Activated T-cell treated with anti-CD3 and anti-CD28 coated beads, Interleukin-2, amount 50 U/mL, for 24 hours (primary cell): ENCODE measurements at regions not wholly inside any gene's neighbourhood (a gene's known extent, or its start where the extent isn't known, plus 50 kb on each side); places are given as distances from the start of the nearest gene placed in this dataset.

Source experiments
- DNase-seq: peaks from one replicate; pipeline ENCODE4 v3.0.0-alpha.2; 2020
- H3K27ac Mint-ChIP-seq: 2 replicates; pipeline ENCODE4 v1.8.0; 2020; ENCODE audit warnings: mild to moderate bottlenecking, mixed read lengths
- H3K27me3 Mint-ChIP-seq: 2 replicates; pipeline ENCODE4 v1.8.0; 2020; ENCODE audit warnings: mixed read lengths
- H3K36me3 Mint-ChIP-seq: 2 replicates; pipeline ENCODE4 v1.8.0; 2020; ENCODE audit warnings: low read depth, mixed read lengths
- H3K4me1 Mint-ChIP-seq: 2 replicates; pipeline ENCODE4 v1.8.0; 2020; ENCODE audit warnings: low read depth, mixed read lengths
- H3K4me3 Mint-ChIP-seq: 2 replicates; pipeline ENCODE4 v1.8.0; 2020; ENCODE audit warnings: mild to moderate bottlenecking, moderate library complexity, mixed read lengths
- H3K9me3 Mint-ChIP-seq: 2 replicates; pipeline ENCODE4 v1.8.0; 2020; ENCODE audit warnings: mixed read lengths

DNA sequence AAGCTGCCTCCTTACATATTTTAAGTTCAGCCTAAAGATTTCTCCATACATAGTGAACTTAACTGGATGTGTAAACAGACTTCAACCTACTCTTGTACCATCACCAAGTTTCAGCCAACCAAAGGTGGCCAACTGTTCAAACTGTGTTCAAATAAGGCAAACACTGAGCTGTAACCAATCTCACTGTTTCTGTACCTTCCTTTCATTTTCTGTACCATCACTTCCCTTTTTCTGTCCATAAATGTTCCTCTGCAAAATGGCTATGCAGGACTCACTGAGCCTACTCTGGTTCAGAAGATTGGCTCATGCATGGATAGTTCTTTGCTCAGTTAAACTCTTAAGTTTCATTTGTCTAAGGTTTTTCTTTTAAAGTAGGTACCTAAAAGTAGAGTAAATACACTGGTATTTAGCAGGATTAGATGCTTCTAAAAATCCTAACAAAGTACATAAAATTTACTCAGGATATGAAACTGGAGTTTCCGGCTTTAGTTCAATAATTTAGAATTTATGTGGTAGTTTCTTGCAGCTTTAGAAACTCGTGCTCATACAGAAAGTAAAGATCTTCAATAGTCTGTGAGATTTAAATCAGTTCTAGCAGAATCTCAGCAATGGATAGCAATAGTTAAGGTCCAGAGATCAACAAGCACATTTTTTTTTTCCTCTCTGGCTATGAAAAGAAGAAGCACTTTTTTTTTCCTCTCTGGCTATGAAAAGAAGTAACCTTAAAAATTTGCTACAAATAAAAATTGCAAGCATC is 282.0 kb upstream of the PPFIA2 start:
- no peak for DNase-seq
- H3K27ac Mint-ChIP-seq = no peak overlapping the region
- H3K4me1 Mint-ChIP-seq = no peaks in the 10 kb centered on the region
- no peaks in the 10 kb centered on the region for H3K36me3 Mint-ChIP-seq
- H3K4me3 Mint-ChIP-seq = no peak overlapping the region
- H3K9me3 Mint-ChIP-seq = no peaks in the 10 kb centered on the region
- H3K27me3 Mint-ChIP-seq = peaks cover 12% of the 10 kb centered on the region

DNA sequence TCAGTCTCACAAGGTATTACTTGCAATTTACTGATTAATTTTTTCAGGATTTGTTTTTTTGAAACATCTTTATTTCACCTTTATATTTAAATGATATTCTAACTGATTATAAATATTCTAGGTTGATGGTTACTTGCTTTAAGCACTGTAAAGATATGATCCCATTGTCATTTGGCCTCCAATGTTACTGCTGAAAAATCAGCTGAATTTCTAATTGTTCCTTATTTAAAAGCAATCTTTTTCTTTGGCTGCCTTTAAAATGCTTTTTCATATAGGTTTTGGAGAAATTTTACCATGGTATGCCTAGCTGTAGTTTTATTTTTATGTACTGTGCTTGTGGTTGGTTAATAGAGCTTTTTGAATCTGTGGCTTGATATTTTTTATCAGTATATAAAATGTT is 275.6 kb upstream of the PPFIA2 start:
- Mint-ChIP-seq H3K4me3 (no peak overlapping the region), H3K27ac (no peak overlapping the region), H3K9me3 (peaks cover 11% of the 10 kb centered on the region), H3K36me3 (no peaks in the 10 kb centered on the region), H3K27me3 (no peaks in the 10 kb centered on the region), H3K4me1 (no peaks in the 10 kb centered on the region)
- no peak for DNase-seq

DNA sequence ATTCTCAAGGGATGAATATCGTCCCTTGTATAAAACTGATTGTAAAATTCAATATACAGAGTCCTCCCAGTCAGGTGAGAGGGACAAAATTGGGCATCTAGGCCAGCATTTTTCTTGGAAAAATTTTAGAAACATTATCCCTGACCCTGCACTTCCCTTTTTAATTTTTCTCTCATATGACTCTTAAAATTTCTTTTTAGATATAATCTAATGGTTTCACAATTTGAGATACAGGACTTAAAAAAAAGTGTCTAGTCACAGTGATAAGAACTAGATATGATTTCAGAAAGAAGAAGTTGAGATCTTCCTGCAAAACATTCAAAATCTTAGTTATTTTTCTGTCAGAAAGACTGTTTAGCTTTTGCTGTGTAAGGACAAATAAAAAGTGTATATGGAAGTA is 270.8 kb upstream of the PPFIA2 start:
- H3K9me3 Mint-ChIP-seq = peaks cover 9% of the 10 kb centered on the region
- no peaks in the 10 kb centered on the region for H3K27me3 Mint-ChIP-seq
- no peaks in the 10 kb centered on the region for H3K36me3 Mint-ChIP-seq
- H3K4me3 Mint-ChIP-seq = no peak overlapping the region
- peaks cover 2% of the 10 kb centered on the region for H3K4me1 Mint-ChIP-seq
- H3K27ac Mint-ChIP-seq = no peak overlapping the region
- DNase-seq = no peak

DNA sequence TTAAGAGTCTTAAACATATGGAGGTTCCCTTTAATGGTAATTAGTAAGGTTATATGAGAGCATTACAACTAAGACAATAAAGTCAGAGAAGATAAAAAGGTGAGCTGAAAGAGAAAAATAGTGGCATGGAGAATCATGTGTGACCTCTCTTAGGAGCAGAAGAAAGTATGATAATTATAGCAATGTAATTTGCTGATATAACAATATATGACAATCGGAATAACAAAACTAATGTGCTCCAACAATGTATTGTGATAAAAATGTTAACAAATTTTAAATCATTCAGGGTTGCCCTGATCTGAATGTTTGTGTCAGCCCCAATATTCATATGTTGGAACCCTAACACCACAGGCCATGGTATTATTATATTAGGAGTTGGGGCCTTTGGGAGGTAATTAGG is 269.6 kb upstream of the PPFIA2 start:
- Mint-ChIP-seq H3K27ac (no peak overlapping the region), H3K27me3 (peaks cover under 1% of the 10 kb centered on the region), H3K36me3 (no peaks in the 10 kb centered on the region), H3K4me1 (peaks cover 2% of the 10 kb centered on the region), H3K9me3 (peaks cover 5% of the 10 kb centered on the region), H3K4me3 (no peak overlapping the region)
- DNase-seq = no peak

DNA sequence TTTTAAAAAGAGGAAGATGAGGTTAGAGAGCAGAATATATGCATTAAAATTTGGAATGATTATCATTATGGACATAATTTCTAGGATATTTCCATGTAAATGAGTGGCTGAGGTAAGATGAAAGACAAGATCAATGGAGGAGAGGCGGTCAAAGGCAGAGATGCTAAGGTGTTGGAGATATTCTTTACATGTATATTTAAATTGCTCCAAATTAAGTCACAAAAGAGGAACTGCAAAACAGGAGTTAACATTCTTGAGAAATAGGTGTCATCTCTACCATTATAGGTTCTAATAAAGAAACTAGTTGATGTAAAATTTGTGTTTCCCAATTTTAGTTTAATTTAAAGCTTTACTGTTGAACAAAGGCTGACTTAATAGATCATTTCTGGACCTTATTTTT is 268.5 kb upstream of the PPFIA2 start:
- Mint-ChIP-seq H3K27me3 (peaks cover 3% of the 10 kb centered on the region), H3K9me3 (no peaks in the 10 kb centered on the region)

DNA sequence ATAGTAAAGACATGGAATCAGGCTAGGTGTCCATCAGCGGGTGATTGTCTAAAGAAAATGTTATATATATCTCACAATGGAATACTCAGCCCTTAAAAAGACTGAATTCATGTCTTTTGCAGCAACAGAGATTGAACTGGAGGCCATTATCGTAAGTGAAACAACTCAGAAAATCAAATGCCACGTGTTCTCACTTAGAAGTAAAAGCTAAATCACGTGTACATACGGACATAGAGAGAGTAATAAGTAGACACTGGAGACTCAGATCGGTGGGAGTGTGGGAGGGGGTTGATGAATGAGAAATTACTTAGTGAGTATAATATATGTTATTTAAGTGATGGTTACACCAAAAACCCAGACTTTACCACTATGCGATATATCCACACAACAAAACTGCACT is 266.3 kb upstream of the PPFIA2 start:
- no peak overlapping the region for H3K4me3 Mint-ChIP-seq
- peaks cover 3% of the 10 kb centered on the region for H3K27me3 Mint-ChIP-seq
- peaks cover 2% of the 10 kb centered on the region for H3K4me1 Mint-ChIP-seq
- no peaks in the 10 kb centered on the region for H3K36me3 Mint-ChIP-seq
- no peak overlapping the region for H3K27ac Mint-ChIP-seq
- no peaks in the 10 kb centered on the region for H3K9me3 Mint-ChIP-seq
- DNase-seq = no peak

More for the DNA sequence above, 268.5 kb upstream of the PPFIA2 start:
- Mint-ChIP-seq H3K36me3 (no peaks in the 10 kb centered on the region), H3K4me3 (no peak overlapping the region), H3K27ac (no peak overlapping the region), H3K4me1 (peaks cover 2% of the 10 kb centered on the region)
- no peak for DNase-seq

DNA sequence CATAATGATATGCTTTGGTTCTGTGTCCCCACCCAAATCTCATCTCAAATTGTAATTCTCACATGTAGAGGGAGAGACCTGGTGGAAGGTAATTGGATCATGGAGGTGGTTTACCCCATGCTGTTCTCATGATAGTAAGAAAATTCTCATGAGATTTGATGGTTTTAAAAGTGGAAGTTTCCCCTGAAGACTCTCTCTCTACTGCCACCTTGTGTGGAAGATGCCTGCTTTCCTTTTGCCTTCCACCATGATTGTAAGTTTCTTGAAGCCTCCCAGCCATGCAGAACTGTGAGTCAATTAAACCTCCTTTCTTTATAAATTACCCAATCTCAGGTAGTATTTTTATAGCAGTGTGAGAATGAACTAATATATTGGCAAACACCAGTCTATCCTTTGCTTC is 260.4 kb upstream of the PPFIA2 start:
- Mint-ChIP-seq H3K27me3 (peaks cover 3% of the 10 kb centered on the region), H3K9me3 (peaks cover 19% of the 10 kb centered on the region), H3K4me3 (no peak overlapping the region), H3K36me3 (no peaks in the 10 kb centered on the region), H3K4me1 (no peaks in the 10 kb centered on the region), H3K27ac (no peak overlapping the region)
- no peak for DNase-seq

DNA sequence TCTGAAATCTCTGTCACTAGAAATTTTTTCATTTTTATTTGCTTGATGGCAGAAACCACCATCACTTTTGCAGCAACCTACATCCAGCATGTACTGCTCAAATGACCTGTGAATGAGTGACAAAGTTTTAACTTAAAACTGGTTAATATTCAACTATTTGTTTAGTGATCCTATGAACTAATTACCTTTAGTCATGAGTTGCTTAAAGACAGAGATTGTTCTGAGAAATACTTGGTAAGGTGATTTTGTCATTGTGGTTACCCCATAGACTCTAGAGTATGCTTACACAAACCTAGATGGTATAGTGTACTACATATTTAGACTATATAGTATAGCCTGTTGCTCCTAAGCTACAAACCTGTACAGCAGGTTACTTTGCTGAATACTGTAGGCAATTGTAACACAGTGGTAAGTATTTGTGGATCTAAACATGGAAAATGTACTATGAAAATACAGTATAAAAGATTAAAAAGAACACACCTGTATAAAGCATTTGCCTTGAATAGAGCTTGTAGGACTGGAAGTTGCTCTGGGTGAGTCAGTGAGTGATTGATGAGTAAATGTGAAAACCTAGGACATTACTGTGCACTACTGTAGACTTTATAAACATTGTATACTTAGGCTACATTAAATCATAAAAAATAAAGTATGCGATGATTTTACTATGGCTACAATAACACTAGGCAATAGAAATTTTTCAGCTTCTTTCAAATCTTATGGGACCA is 256.6 kb upstream of the PPFIA2 start:
- H3K36me3 Mint-ChIP-seq = no peaks in the 10 kb centered on the region
- H3K9me3 Mint-ChIP-seq = peaks cover 19% of the 10 kb centered on the region
- H3K27ac Mint-ChIP-seq = no peak overlapping the region
- H3K27me3 Mint-ChIP-seq = no peaks in the 10 kb centered on the region
- H3K4me1 Mint-ChIP-seq = no peaks in the 10 kb centered on the region
- no peak for DNase-seq
- no peak overlapping the region for H3K4me3 Mint-ChIP-seq

DNA sequence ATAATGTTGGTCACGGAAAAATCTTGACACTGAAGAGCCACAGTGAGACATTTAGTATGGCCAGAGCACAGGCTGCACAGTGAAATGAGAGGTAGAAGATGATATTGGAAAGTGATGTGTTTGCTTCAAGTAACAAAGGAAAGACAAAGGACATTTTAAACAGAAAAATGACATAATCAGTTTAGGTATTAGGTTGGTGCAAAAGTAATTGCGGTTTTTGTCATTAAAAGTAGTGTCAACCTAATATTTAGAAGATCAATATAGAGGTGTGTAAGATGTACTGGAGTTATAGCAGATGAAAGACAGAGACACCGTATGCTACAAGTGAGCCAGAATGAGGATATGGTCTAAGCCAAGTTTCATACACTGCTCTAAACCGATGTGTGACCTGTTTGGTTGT is 253.0 kb upstream of the PPFIA2 start:
- no peak overlapping the region for H3K4me3 Mint-ChIP-seq
- no peaks in the 10 kb centered on the region for H3K36me3 Mint-ChIP-seq
- H3K9me3 Mint-ChIP-seq = peaks cover 2% of the 10 kb centered on the region
- no peaks in the 10 kb centered on the region for H3K27me3 Mint-ChIP-seq
- H3K4me1 Mint-ChIP-seq = no peaks in the 10 kb centered on the region
- DNase-seq = no peak
- H3K27ac Mint-ChIP-seq = no peak overlapping the region

DNA sequence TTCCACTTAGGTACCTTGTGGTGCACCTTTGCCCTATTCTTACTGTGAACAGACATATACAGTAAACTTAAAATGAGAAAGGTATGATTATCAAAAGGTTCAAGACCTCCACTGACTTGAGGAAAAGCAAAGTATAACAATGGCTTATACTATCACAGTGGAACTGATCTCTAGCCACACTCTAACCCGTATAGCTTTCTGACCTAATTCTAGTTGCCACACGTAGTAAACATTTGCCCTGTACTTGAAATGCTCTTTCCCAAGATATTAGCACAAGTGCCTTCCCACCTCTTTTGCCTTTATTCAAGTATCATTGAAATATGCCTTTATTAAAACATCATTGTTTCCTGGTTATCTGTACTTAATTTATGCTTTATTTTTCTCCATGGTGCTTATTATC is 250.4 kb upstream of the PPFIA2 start:
- no peaks in the 10 kb centered on the region for H3K27me3 Mint-ChIP-seq
- no peak overlapping the region for H3K4me3 Mint-ChIP-seq
- no peak overlapping the region for H3K27ac Mint-ChIP-seq
- DNase-seq = no peak
- no peaks in the 10 kb centered on the region for H3K36me3 Mint-ChIP-seq
- no peaks in the 10 kb centered on the region for H3K9me3 Mint-ChIP-seq
- H3K4me1 Mint-ChIP-seq = no peaks in the 10 kb centered on the region

DNA sequence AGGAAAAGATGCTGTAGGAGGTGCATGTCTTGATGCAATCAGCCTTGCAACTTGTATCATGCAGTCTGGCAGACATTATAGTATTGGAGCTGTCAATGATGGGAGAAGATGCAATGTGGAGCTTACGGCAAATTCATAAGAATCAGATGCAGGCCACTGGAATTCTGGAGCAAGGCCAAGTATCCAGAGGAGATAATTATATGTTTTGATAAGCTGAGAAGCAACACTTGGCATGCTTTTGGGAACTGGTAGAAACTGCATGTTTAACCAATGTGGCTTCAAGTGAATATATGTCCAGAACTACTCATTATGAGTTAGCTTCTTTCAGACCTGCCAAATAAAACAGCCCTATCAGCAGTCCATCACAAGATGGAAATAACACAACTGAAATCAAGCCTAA is 249.1 kb upstream of the PPFIA2 start:
- Mint-ChIP-seq H3K36me3 (no peaks in the 10 kb centered on the region), H3K27me3 (no peaks in the 10 kb centered on the region), H3K4me3 (no peak overlapping the region), H3K27ac (no peak overlapping the region), H3K9me3 (no peaks in the 10 kb centered on the region), H3K4me1 (no peaks in the 10 kb centered on the region)
- no peak for DNase-seq

DNA sequence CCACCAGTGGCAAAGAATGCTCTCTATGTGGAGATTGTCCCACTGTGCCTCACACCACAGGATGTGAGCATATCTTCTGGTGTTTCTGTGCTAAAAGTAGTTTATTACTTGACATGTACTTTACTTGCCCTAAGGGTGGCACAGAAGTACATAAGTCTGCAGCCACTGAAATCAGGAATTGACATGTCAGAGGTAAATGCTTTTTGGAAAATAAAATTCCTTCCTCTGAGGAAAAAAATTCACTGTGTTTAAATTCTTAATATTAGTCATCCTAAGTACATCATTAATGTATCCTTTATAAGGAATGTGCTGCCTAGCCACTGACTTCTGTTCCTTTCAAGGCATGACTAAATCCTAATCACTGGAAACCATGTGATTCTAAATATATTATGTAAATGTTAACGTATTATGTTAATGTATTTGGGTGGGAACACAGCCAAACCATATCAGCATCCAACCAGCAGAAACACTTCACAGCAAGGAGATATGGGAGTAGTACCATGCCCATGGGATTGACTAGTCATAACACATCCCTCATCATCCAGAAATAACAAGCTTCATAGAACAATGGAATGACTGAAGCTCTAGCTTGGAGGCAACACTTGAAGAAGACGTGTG is 239.7 kb upstream of the PPFIA2 start:
- H3K4me1 Mint-ChIP-seq = no peaks in the 10 kb centered on the region
- no peak overlapping the region for H3K4me3 Mint-ChIP-seq
- no peaks in the 10 kb centered on the region for H3K27me3 Mint-ChIP-seq
- no peak overlapping the region for H3K27ac Mint-ChIP-seq
- no peak for DNase-seq
- H3K9me3 Mint-ChIP-seq = peaks cover 6% of the 10 kb centered on the region
- no peaks in the 10 kb centered on the region for H3K36me3 Mint-ChIP-seq

DNA sequence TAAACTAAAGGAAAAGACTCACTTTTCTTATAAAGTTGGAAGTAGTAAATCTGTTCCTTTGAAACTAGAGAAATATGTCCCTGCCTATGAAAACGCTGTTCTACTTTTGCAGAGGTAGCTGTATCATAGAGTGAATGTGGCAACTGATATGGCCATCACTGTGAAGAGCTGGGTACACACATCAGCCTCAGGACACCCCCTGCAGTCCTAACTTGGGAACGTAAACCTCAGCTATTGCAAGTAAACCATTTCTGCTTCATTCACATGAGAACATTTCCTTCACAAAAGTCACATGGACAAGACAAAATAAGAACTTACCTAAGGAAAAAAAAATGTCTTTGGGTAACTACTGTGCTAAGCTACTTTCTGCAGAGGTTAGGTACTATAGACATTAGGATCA is 233.3 kb upstream of the PPFIA2 start:
- no peak for DNase-seq
- Mint-ChIP-seq H3K36me3 (no peaks in the 10 kb centered on the region), H3K27me3 (no peaks in the 10 kb centered on the region), H3K4me1 (peaks cover 2% of the 10 kb centered on the region), H3K9me3 (no peaks in the 10 kb centered on the region), H3K27ac (no peak overlapping the region), H3K4me3 (no peak overlapping the region)

DNA sequence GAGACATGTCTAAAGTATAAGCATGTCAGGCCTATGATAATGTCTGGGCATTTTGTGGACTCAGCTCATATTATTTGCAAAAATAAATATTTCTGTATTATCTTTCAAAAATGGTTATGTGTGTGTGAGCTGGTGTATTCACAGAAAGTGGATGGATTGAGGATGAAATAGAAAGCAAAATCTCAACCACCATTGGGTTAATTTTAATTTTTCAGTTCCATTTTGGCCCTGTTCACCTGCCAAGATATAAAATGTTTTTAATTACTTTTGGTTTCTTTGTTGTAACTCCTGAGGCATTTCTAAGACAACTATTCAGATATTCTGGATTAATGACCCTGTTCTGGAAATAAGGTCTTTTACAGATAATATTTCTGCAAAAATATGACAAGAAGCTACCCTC is 232.7 kb upstream of the PPFIA2 start:
- DNase-seq = no peak
- no peaks in the 10 kb centered on the region for H3K9me3 Mint-ChIP-seq
- no peak overlapping the region for H3K27ac Mint-ChIP-seq
- H3K27me3 Mint-ChIP-seq = no peaks in the 10 kb centered on the region
- H3K4me1 Mint-ChIP-seq = peaks cover 2% of the 10 kb centered on the region
- no peak overlapping the region for H3K4me3 Mint-ChIP-seq
- no peaks in the 10 kb centered on the region for H3K36me3 Mint-ChIP-seq

DNA sequence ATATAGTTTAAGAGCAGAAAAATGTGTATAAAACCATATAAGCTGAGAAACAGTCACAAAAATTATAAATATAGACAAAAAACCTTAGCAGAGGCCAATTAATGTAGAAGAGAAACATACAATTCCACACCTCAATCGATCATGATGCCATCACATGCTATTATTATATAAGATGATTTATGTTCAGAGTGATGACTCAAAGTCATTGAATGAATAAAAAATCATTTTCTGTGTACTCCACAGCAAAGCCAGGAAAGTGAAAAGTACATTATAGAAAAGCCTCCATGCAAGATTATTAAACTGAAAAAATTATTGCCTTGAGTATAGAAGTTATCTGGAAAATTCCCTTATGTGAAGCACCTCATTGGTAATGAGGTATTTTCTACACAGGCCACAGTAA is 229.2 kb upstream of the PPFIA2 start:
- H3K27ac Mint-ChIP-seq = no peak overlapping the region
- H3K36me3 Mint-ChIP-seq = no peaks in the 10 kb centered on the region
- DNase-seq = no peak
- no peaks in the 10 kb centered on the region for H3K27me3 Mint-ChIP-seq
- no peaks in the 10 kb centered on the region for H3K9me3 Mint-ChIP-seq
- H3K4me3 Mint-ChIP-seq = no peak overlapping the region
- H3K4me1 Mint-ChIP-seq = peaks cover 2% of the 10 kb centered on the region
